Left kidney (tissue), 1 donor: ENCODE measurements at regions not wholly inside any gene's neighbourhood (a gene's known extent, or its start where the extent isn't known, plus 50 kb on each side); places are given as distances from the start of the nearest gene placed in this dataset.

Experiments
- DNase-seq: peaks from one replicate; pipeline ENCODE4 v3.0.0-alpha.2; 2013

GRCh38 chr11:116532066-116532465, 240.7 kb downstream of the BUD13 start:
- DNase-seq, result no peak

GRCh38 chr11:116530705-116531104, 242.1 kb downstream of the BUD13 start:
- no peak for DNase-seq

- DNase-seq, result peak; percentile 13
These were observed 243.5 kb downstream of the BUD13 start for GRCh38 chr11:116529271-116529670.

- DNase-seq, result no peak
These were observed 245.4 kb downstream of the BUD13 start for GRCh38 chr11:116527180-116527991.

GRCh38 chr11:116525961-116526495, 246.8 kb downstream of the BUD13 start:
- no peak for DNase-seq

GRCh38 chr11:116519499-116519898, 253.3 kb downstream of the BUD13 start:
- no peak for DNase-seq

- no peak for DNase-seq
These were observed 254.6 kb downstream of the BUD13 start for GRCh38 chr11:116518141-116518540.

GRCh38 chr11:116517584-116517983, 255.2 kb downstream of the BUD13 start:
- no peak for DNase-seq

- no peak for DNase-seq
These were observed 255.7 kb downstream of the BUD13 start for GRCh38 chr11:116517077-116517476.

GRCh38 chr11:116515664-116516184, 257.1 kb downstream of the BUD13 start:
- DNase-seq, result no peak

- no peak for DNase-seq
These were observed 258.9 kb downstream of the BUD13 start for GRCh38 chr11:116513894-116514293.

- DNase-seq, result no peak
These were observed 259.4 kb downstream of the BUD13 start for GRCh38 chr11:116513278-116513823.

- no peak for DNase-seq
These were observed 259.9 kb downstream of the BUD13 start for GRCh38 chr11:116512841-116513240.

GRCh38 chr11:116511684-116512083, 261.1 kb downstream of the BUD13 start:
- no peak for DNase-seq

GRCh38 chr11:116510886-116511650, 261.7 kb downstream of the BUD13 start:
- DNase-seq, result no peak

- no peak for DNase-seq
These were observed 262.6 kb downstream of the BUD13 start for GRCh38 chr11:116510166-116510565.

- no peak for DNase-seq
These were observed 263.2 kb downstream of the BUD13 start for GRCh38 chr11:116509551-116509950.

GRCh38 chr11:116507849-116508695, 264.7 kb downstream of the BUD13 start:
- DNase-seq, result no peak

GRCh38 chr11:116507016-116507415, 265.8 kb downstream of the BUD13 start:
- no peak for DNase-seq

- no peak for DNase-seq
These were observed 266.4 kb downstream of the BUD13 start for GRCh38 chr11:116506263-116506825.
